GM23338 (cell line): ENCODE measurements at regions not wholly inside any gene's neighbourhood (a gene's known extent, or its start where the extent isn't known, plus 50 kb on each side); places are given as distances from the start of the nearest gene placed in this dataset.

ENCODE experiments used
- ATAC-seq: fragments of 200-7000 bp; cut with Tn5 transposase; 3 replicates; pipeline ENCODE4 v1.9.1; 2020
- DNase-seq: peaks from one replicate; pipeline ENCODE4 v3.0.0-alpha.2; 2015; ENCODE audit warnings: low spot score
- H2AFZ ChIP-seq: fragments of 200-600 bp; sonication (generic); 2 replicates; pipeline ENCODE4 v1.8.0; 2016; ENCODE audit warnings: antibody characterized with exemption, mild to moderate bottlenecking, moderate library complexity
- H3F3A ChIP-seq: fragments of 200-600 bp; sonication (generic); replicated peaks from 2 replicates; pipeline ENCODE4 v1.8.0; 2017; ENCODE audit warnings: antibody characterized with exemption, mixed run types, low read depth
- H3K27ac ChIP-seq: fragments of 200-600 bp; sonication (generic); 2 replicates; pipeline ENCODE4 v1.6.1; 2016; ENCODE audit warnings: low read depth
- H3K27me3 ChIP-seq: fragments of 200-600 bp; sonication (generic); 2 replicates; pipeline ENCODE4 v1.8.0; 2016; ENCODE audit warnings: mild to moderate bottlenecking, mixed run types, moderate library complexity; ENCODE audit not compliant: insufficient read depth
- H3K36me3 ChIP-seq: fragments of 200-600 bp; sonication (generic); 2 replicates; pipeline ENCODE4 v1.8.0; 2016; ENCODE audit warnings: mild to moderate bottlenecking; ENCODE audit not compliant: insufficient read depth
- H3K4me1 ChIP-seq: fragments of 200-600 bp; sonication (generic); 2 replicates; pipeline ENCODE4 v1.8.0; 2016; ENCODE audit warnings: mild to moderate bottlenecking, moderate library complexity; ENCODE audit not compliant: insufficient read depth
- H3K4me2 ChIP-seq: fragments of 200-600 bp; sonication (generic); 2 replicates; pipeline ENCODE4 v1.7.1; 2017; ENCODE audit warnings: mixed run types
- H3K4me3 ChIP-seq: fragments of 200-600 bp; sonication (generic); 2 replicates; pipeline ENCODE4 v1.6.1; 2016; ENCODE audit warnings: mixed run types
- H3K79me2 ChIP-seq: fragments of 200-600 bp; sonication (generic); replicated peaks from 2 replicates; pipeline ENCODE4 v1.8.0; 2017; ENCODE audit warnings: mild to moderate bottlenecking; ENCODE audit not compliant: insufficient read depth
- H3K9me2 ChIP-seq: fragments of 200-600 bp; sonication (generic); 2 replicates; pipeline ENCODE4 v1.8.0; 2017; ENCODE audit not compliant: insufficient read depth
- H4K20me1 ChIP-seq: fragments of 200-600 bp; sonication (generic); replicated peaks from 2 replicates; pipeline ENCODE4 v1.8.0; 2017; ENCODE audit warnings: mild to moderate bottlenecking; ENCODE audit not compliant: insufficient read depth
- H3K27ac Mint-ChIP-seq: 2 replicates; pipeline ENCODE4 v1.8.0; 2020; ENCODE audit warnings: inconsistent platforms, mild to moderate bottlenecking, moderate library complexity, mixed read lengths
- H3K27me3 Mint-ChIP-seq: 3 replicates; pipeline ENCODE4 v1.8.0; 2022; ENCODE audit warnings: low read depth, mild to moderate bottlenecking, moderate library complexity, mixed read lengths, inconsistent platforms; ENCODE audit not compliant: insufficient read depth, poor library complexity
- H3K36me3 Mint-ChIP-seq: 3 replicates; pipeline ENCODE4 v1.8.0; 2021; ENCODE audit warnings: low read depth, mild to moderate bottlenecking, inconsistent platforms, moderate library complexity, mixed read lengths
- H3K4me1 Mint-ChIP-seq: 3 replicates; pipeline ENCODE4 v1.8.0; 2020; ENCODE audit warnings: mild to moderate bottlenecking, inconsistent platforms, mixed read lengths
- H3K4me3 Mint-ChIP-seq: 3 replicates; pipeline ENCODE4 v1.8.0; 2021; ENCODE audit warnings: moderate library complexity, mild to moderate bottlenecking, inconsistent platforms, mixed read lengths
- H3K9me3 Mint-ChIP-seq: 3 replicates; pipeline ENCODE4 v1.8.0; 2020; ENCODE audit warnings: moderate library complexity, mild to moderate bottlenecking, inconsistent platforms, mixed read lengths
- CREB1 ChIP-seq: fragments of 250-450 bp; sonication (Bioruptor Pico); IDR thresholded peaks from 2 replicates; pipeline ENCODE4 v1.5.0; 2020; ENCODE audit warnings: low read depth, mild to moderate bottlenecking, moderate library complexity
- EZH2 ChIP-seq: fragments of 200-600 bp; sonication (generic); IDR thresholded peaks from one replicate; pipeline ENCODE4 v1.8.0; 2017; ENCODE audit warnings: antibody characterized with exemption, mild to moderate bottlenecking, low read depth; ENCODE audit not compliant: unreplicated experiment
- EZH2phosphoT487 ChIP-seq: fragments of 200-600 bp; sonication (generic); IDR thresholded peaks from one replicate; pipeline ENCODE4 v1.8.1; 2018; ENCODE audit warnings: antibody characterized with exemption; ENCODE audit not compliant: unreplicated experiment
- JUNB ChIP-seq: IDR thresholded peaks from one replicate; pipeline ENCODE4 v1.6.1; 2016; ENCODE audit warnings: antibody characterized with exemption; ENCODE audit not compliant: unreplicated experiment
- NANOG ChIP-seq: IDR thresholded peaks from 2 replicates; pipeline ENCODE4 v1.6.1; 2016; ENCODE audit warnings: antibody characterized with exemption, borderline replicate concordance
- POLR2AphosphoS5 ChIP-seq: IDR thresholded peaks from 2 replicates; pipeline ENCODE4 v1.6.1; 2016; ENCODE audit warnings: antibody characterized with exemption, low read depth
- REST ChIP-seq: IDR thresholded peaks from one replicate; pipeline ENCODE4 v1.6.1; 2018; ENCODE audit warnings: antibody characterized with exemption; ENCODE audit not compliant: unreplicated experiment
- STAT1 ChIP-seq: IDR thresholded peaks from one replicate; pipeline ENCODE4 v1.6.1; 2016; ENCODE audit warnings: antibody characterized with exemption; ENCODE audit not compliant: unreplicated experiment
- ZNF114 ChIP-seq: fragments of 250-450 bp; sonication (Bioruptor Pico); IDR thresholded peaks from 2 replicates; pipeline ENCODE4 v1.5.0; 2020; ENCODE audit warnings: mild to moderate bottlenecking, moderate library complexity
- ZNF331 ChIP-seq: fragments of 250-450 bp; sonication (Bioruptor Pico); IDR thresholded peaks from 2 replicates; pipeline ENCODE4 v1.5.0; 2020; ENCODE audit warnings: low read depth, mild to moderate bottlenecking, moderate library complexity
- TF ChIP-seq, protein P1 (sequence below): fragments of 250-450 bp; sonication (Bioruptor Pico); IDR thresholded peaks from 2 replicates; pipeline ENCODE4 v1.5.0; 2020; ENCODE audit warnings: mild to moderate bottlenecking, moderate library complexity
- TF ChIP-seq, protein P2 (sequence below), 2 experiments: fragments of 200-600 bp in 1 of 2; sonication (generic) in 1 of 2; conservative IDR thresholded peaks; 2 replicates each; pipeline versions ENCODE4 v1.5.1 to v1.6.1; 2016 to 2017; ENCODE audit warnings: antibody characterized with exemption in 2 of 2, low read depth in 2 of 2, mild to moderate bottlenecking in 2 of 2, moderate library complexity in 1 of 2
- TF ChIP-seq, protein P3 (sequence below): IDR thresholded peaks from 2 replicates; pipeline ENCODE4 v1.6.1; 2016; ENCODE audit warnings: antibody characterized with exemption

- no peaks in the 10 kb centered on the region for H3K4me1 ChIP-seq
- H3K27me3 Mint-ChIP-seq = peaks cover 9% of the 10 kb centered on the region
- H3K4me3 Mint-ChIP-seq = no peak overlapping the region
- DNase-seq (no peak), ATAC-seq (no peak)
- no peaks in the 10 kb centered on the region for H4K20me1 ChIP-seq
- H3K9me2 ChIP-seq = no peaks in the 10 kb centered on the region
- H3K9me3 Mint-ChIP-seq = peaks cover 89% of the 10 kb centered on the region
- no peaks in the 10 kb centered on the region for H3K79me2 ChIP-seq
- no peaks in the 10 kb centered on the region for H3K27me3 ChIP-seq
- TF ChIP-seq, protein P1, sequence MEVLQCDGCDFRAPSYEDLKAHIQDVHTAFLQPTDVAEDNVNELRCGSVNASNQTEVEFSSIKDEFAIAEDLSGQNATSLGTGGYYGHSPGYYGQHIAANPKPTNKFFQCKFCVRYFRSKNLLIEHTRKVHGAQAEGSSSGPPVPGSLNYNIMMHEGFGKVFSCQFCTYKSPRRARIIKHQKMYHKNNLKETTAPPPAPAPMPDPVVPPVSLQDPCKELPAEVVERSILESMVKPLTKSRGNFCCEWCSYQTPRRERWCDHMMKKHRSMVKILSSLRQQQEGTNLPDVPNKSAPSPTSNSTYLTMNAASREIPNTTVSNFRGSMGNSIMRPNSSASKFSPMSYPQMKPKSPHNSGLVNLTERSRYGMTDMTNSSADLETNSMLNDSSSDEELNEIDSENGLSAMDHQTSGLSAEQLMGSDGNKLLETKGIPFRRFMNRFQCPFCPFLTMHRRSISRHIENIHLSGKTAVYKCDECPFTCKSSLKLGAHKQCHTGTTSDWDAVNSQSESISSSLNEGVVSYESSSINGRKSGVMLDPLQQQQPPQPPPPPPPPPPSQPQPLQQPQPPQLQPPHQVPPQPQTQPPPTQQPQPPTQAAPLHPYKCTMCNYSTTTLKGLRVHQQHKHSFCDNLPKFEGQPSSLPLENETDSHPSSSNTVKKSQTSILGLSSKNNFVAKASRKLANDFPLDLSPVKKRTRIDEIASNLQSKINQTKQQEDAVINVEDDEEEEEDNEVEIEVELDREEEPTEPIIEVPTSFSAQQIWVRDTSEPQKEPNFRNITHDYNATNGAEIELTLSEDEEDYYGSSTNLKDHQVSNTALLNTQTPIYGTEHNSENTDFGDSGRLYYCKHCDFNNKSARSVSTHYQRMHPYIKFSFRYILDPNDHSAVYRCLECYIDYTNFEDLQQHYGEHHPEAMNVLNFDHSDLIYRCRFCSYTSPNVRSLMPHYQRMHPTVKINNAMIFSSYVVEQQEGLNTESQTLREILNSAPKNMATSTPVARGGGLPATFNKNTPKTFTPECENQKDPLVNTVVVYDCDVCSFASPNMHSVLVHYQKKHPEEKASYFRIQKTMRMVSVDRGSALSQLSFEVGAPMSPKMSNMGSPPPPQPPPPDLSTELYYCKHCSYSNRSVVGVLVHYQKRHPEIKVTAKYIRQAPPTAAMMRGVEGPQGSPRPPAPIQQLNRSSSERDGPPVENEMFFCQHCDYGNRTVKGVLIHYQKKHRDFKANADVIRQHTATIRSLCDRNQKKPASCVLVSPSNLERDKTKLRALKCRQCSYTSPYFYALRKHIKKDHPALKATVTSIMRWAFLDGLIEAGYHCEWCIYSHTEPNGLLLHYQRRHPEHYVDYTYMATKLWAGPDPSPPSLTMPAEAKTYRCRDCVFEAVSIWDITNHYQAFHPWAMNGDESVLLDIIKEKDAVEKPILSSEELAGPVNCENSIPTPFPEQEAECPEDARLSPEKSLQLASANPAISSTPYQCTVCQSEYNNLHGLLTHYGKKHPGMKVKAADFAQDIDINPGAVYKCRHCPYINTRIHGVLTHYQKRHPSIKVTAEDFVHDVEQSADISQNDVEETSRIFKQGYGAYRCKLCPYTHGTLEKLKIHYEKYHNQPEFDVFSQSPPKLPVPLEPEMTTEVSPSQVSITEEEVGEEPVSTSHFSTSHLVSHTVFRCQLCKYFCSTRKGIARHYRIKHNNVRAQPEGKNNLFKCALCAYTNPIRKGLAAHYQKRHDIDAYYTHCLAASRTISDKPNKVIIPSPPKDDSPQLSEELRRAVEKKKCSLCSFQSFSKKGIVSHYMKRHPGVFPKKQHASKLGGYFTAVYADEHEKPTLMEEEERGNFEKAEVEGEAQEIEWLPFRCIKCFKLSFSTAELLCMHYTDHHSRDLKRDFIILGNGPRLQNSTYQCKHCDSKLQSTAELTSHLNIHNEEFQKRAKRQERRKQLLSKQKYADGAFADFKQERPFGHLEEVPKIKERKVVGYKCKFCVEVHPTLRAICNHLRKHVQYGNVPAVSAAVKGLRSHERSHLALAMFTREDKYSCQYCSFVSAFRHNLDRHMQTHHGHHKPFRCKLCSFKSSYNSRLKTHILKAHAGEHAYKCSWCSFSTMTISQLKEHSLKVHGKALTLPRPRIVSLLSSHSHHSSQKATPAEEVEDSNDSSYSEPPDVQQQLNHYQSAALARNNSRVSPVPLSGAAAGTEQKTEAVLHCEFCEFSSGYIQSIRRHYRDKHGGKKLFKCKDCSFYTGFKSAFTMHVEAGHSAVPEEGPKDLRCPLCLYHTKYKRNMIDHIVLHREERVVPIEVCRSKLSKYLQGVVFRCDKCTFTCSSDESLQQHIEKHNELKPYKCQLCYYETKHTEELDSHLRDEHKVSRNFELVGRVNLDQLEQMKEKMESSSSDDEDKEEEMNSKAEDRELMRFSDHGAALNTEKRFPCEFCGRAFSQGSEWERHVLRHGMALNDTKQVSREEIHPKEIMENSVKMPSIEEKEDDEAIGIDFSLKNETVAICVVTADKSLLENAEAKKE (CRISPR knock-in tag) = no peak
- TF ChIP-seq CREB1 (no peak), ZNF331 (CRISPR knock-in tag) (no peak), NANOG (no peak), STAT1 (no peak), JUNB (no peak), POLR2AphosphoS5 (no peak), REST (no peak), EZH2 (no peak), ZNF114 (no peak), EZH2phosphoT487 (no peak)
- TF ChIP-seq, protein P2, sequence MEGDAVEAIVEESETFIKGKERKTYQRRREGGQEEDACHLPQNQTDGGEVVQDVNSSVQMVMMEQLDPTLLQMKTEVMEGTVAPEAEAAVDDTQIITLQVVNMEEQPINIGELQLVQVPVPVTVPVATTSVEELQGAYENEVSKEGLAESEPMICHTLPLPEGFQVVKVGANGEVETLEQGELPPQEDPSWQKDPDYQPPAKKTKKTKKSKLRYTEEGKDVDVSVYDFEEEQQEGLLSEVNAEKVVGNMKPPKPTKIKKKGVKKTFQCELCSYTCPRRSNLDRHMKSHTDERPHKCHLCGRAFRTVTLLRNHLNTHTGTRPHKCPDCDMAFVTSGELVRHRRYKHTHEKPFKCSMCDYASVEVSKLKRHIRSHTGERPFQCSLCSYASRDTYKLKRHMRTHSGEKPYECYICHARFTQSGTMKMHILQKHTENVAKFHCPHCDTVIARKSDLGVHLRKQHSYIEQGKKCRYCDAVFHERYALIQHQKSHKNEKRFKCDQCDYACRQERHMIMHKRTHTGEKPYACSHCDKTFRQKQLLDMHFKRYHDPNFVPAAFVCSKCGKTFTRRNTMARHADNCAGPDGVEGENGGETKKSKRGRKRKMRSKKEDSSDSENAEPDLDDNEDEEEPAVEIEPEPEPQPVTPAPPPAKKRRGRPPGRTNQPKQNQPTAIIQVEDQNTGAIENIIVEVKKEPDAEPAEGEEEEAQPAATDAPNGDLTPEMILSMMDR (conservative IDR thresholded peaks at IDR 0.05; ENCODE audit: low read depth in 2 of 2) = no peak
- TF ChIP-seq, protein P3, sequence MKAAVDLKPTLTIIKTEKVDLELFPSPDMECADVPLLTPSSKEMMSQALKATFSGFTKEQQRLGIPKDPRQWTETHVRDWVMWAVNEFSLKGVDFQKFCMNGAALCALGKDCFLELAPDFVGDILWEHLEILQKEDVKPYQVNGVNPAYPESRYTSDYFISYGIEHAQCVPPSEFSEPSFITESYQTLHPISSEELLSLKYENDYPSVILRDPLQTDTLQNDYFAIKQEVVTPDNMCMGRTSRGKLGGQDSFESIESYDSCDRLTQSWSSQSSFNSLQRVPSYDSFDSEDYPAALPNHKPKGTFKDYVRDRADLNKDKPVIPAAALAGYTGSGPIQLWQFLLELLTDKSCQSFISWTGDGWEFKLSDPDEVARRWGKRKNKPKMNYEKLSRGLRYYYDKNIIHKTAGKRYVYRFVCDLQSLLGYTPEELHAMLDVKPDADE = no peak
- H3K4me2 ChIP-seq = no peak overlapping the region
- no peak overlapping the region for H3K27ac ChIP-seq
- H3K36me3 Mint-ChIP-seq = peaks cover 44% of the 10 kb centered on the region
- H3K4me3 ChIP-seq = no peak overlapping the region
- H2AFZ ChIP-seq = no peak overlapping the region
- no peak overlapping the region for H3K27ac Mint-ChIP-seq
- H3K36me3 ChIP-seq = peaks cover 26% of the 10 kb centered on the region
- no peaks in the 10 kb centered on the region for H3F3A ChIP-seq
- H3K4me1 Mint-ChIP-seq = no peaks in the 10 kb centered on the region
Measured at GRCh38 chr19:27689734-27690241, 1523.2 kb downstream of the UQCRFS1 start.
